PC-9 (cell line): ENCODE measurements at regions not wholly inside any gene's neighbourhood (a gene's known extent, or its start where the extent isn't known, plus 50 kb on each side); places are given as distances from the start of the nearest gene placed in this dataset.

ENCODE experiments used
- BruUV-seq: library from RNA; stranded (reverse); fragments of 400-500 nt; replicated peaks from 2 replicates; lab custom pipeline; 2021; lab: Mats Ljungman, UMichigan
- CTCF ChIA-PET: fragments of 300-600 bp; sonication (Branson Sonifier 250); formaldehyde crosslinking; loops from one replicate; lab custom pipeline; 2022; ENCODE audit warnings: antibody characterized with exemption; lab: Charles Lee
- POLR2A ChIA-PET: fragments of 300-600 bp; sonication (Branson Sonifier 250); formaldehyde crosslinking; loops from one replicate; lab custom pipeline; 2022; ENCODE audit warnings: antibody characterized with exemption; ENCODE audit not compliant: unreplicated experiment; lab: Charles Lee
- DNase-seq, 2 experiments: peaks; one replicate each; pipeline versions ENCODE4 v3.0.0 to v3.0.0-alpha.2; 2015 to 2022; ENCODE audit warnings: mixed read lengths in 1 of 2
- H2AFZ ChIP-seq: fragments of 200-600 bp; sonication (generic); 2 replicates; pipeline ENCODE4 v1.8.1; 2017; ENCODE audit warnings: antibody characterized with exemption
- H3F3A ChIP-seq: fragments of 200-600 bp; sonication (generic); 2 replicates; pipeline ENCODE4 v1.8.1; 2017; ENCODE audit warnings: antibody characterized with exemption, mild to moderate bottlenecking, low read depth; ENCODE audit not compliant: insufficient read depth
- H3K27ac ChIP-seq: fragments of 200-600 bp; sonication (generic); 2 replicates; pipeline ENCODE4 v1.6.1; 2016; ENCODE audit warnings: mixed run types
- H3K27me3 ChIP-seq: fragments of 200-600 bp; sonication (generic); 2 replicates; pipeline ENCODE4 v1.6.1; 2016; ENCODE audit warnings: low read depth, mixed run types; ENCODE audit not compliant: insufficient read depth
- H3K36me3 ChIP-seq: fragments of 200-600 bp; sonication (generic); 2 replicates; pipeline ENCODE4 v1.6.1; 2016; ENCODE audit warnings: low read depth, mixed run types
- H3K4me1 ChIP-seq: fragments of 200-600 bp; sonication (generic); replicated peaks from 2 replicates; pipeline ENCODE4 v1.6.1; 2016; ENCODE audit warnings: mixed run types; ENCODE audit not compliant: insufficient read depth
- H3K4me2 ChIP-seq: fragments of 200-600 bp; sonication (generic); 2 replicates; pipeline ENCODE4 v1.6.1; 2017; ENCODE audit warnings: mixed run types
- H3K4me3 ChIP-seq: fragments of 200-600 bp; sonication (generic); 2 replicates; pipeline ENCODE4 v1.6.1; 2016; ENCODE audit warnings: mixed run types
- H3K79me2 ChIP-seq: fragments of 200-600 bp; sonication (generic); 2 replicates; pipeline ENCODE4 v1.6.1; 2017; ENCODE audit warnings: low read depth, mixed run types
- H3K9me2 ChIP-seq: fragments of 200-600 bp; sonication (generic); 2 replicates; pipeline ENCODE4 v1.8.1; 2017; ENCODE audit warnings: mild to moderate bottlenecking; ENCODE audit not compliant: insufficient read depth
- H3K9me3 ChIP-seq: fragments of 200-600 bp; sonication (generic); 2 replicates; pipeline ENCODE4 v1.8.1; 2016; ENCODE audit warnings: low read depth; ENCODE audit not compliant: insufficient read depth
- H4K20me1 ChIP-seq: fragments of 200-600 bp; sonication (generic); 2 replicates; pipeline ENCODE4 v1.8.1; 2017; ENCODE audit not compliant: insufficient read depth
- CTCF ChIP-seq: fragments of 200-600 bp; sonication (generic); conservative IDR thresholded peaks from 2 replicates; pipeline ENCODE4 v1.6.1; 2017; ENCODE audit warnings: mixed run types, antibody characterized with exemption, mild to moderate bottlenecking, moderate library complexity
- EZH2 ChIP-seq: fragments of 200-600 bp; sonication (generic); IDR thresholded peaks from 2 replicates; pipeline ENCODE4 v1.8.0; 2017; ENCODE audit warnings: antibody characterized with exemption, low read depth
- intact Hi-C: fragments of 100-400 bp; cut with micrococcal nuclease; formaldehyde crosslinking; loops from one replicate; pipeline ENCODE4 v1.10.0; 2022; ENCODE audit not compliant: unreplicated experiment

DNA sequence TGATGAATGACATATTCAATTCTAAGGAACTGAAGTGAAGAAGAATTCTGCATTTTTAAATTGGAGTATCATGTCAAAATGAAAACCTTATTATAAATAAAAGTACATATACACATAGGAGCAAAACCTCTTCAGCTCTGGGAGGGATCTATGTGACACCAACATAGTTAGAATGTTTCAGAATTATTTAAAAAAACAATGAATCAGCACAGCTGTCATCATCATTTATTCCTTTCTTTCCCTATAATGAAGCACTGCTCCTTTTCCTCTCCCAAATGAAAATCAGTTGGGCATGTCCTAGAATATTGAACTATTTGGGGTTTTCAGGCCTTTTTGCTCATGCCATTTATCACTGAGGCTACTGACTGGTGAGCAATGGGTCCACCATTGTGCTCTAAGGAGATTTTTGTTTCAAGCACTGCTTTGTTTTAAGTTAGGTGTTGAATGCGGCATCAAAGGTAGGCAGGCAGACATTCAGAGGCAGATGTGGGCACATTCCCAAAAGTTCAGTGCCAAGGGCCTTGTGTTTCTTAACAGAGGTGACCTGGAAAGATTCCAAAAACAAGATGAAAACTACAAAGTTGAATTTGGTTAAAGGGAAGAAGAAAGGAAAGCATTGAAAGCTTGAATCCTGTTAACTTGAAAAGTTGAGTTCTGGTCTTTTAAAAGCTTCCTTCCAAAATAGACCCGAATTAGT lies 126.4 kb upstream of the ADAMTSL1 start:
- CTCF ChIA-PET = no interaction called here
- BruUV-seq = no TSS peak

GRCh38 chr9:18348083-18348475 lies 125.9 kb upstream of the ADAMTSL1 start:
- no TSS peak for BruUV-seq
- no peaks in the 10 kb centered on the region for H3F3A ChIP-seq
- no peaks in the 10 kb centered on the region for H4K20me1 ChIP-seq
- H3K27me3 ChIP-seq = no peaks in the 10 kb centered on the region
- no peaks in the 10 kb centered on the region for H3K36me3 ChIP-seq
- ChIA-PET CTCF (no interaction called here), POLR2A (no interaction called here)
- H3K4me3 ChIP-seq = no peak overlapping the region
- DNase-seq = no peak
- no peaks in the 10 kb centered on the region for H3K9me3 ChIP-seq
- no peaks in the 10 kb centered on the region for H3K79me2 ChIP-seq
- intact Hi-C loops = no loop called here
- no peak overlapping the region for H2AFZ ChIP-seq
- no peak overlapping the region for H3K27ac ChIP-seq
- no peaks in the 10 kb centered on the region for H3K4me1 ChIP-seq
- no peaks in the 10 kb centered on the region for H3K9me2 ChIP-seq
- H3K4me2 ChIP-seq = no peak overlapping the region
- TF ChIP-seq CTCF (no peak), EZH2 (no peak)

More for the DNA sequence above, 126.4 kb upstream of the ADAMTSL1 start:
- Histone ChIP-seq H3K27ac (no peak overlapping the region), H3K27me3 (no peaks in the 10 kb centered on the region), H4K20me1 (no peaks in the 10 kb centered on the region), H3F3A (no peaks in the 10 kb centered on the region), H3K9me3 (no peaks in the 10 kb centered on the region), H3K36me3 (no peaks in the 10 kb centered on the region), H3K4me1 (no peaks in the 10 kb centered on the region), H3K79me2 (no peaks in the 10 kb centered on the region), H3K4me3 (no peak overlapping the region), H3K4me2 (no peak overlapping the region), H2AFZ (no peak overlapping the region), H3K9me2 (no peaks in the 10 kb centered on the region)
- intact Hi-C loops = no loop called here
- TF ChIP-seq CTCF (no peak), EZH2 (no peak)
- POLR2A ChIA-PET = no interaction called here
- DNase-seq = no peak

GRCh38 chr9:18349530-18349929 lies 124.4 kb upstream of the ADAMTSL1 start:
- TF ChIP-seq CTCF (no peak), EZH2 (no peak)
- DNase-seq = no peak
- no peak overlapping the region for H2AFZ ChIP-seq
- H3K4me3 ChIP-seq = no peak overlapping the region
- POLR2A ChIA-PET = no interaction called here
- intact Hi-C loops = no loop called here
- H3K79me2 ChIP-seq = no peaks in the 10 kb centered on the region
- H3K36me3 ChIP-seq = no peaks in the 10 kb centered on the region
- H3K4me1 ChIP-seq = no peaks in the 10 kb centered on the region
- H3K9me2 ChIP-seq = no peaks in the 10 kb centered on the region
- H3K4me2 ChIP-seq = no peak overlapping the region
- H4K20me1 ChIP-seq = no peaks in the 10 kb centered on the region
- no peaks in the 10 kb centered on the region for H3K9me3 ChIP-seq
- no peaks in the 10 kb centered on the region for H3K27me3 ChIP-seq
- no TSS peak for BruUV-seq
- no peak overlapping the region for H3K27ac ChIP-seq
- CTCF ChIA-PET = no interaction called here
- H3F3A ChIP-seq = no peaks in the 10 kb centered on the region
